ENCODE measurements at regions not wholly inside any gene's neighbourhood (a gene's known extent, or its start where the extent isn't known, plus 50 kb on each side); places are given as distances from the start of the nearest gene placed in this dataset.

DNA sequence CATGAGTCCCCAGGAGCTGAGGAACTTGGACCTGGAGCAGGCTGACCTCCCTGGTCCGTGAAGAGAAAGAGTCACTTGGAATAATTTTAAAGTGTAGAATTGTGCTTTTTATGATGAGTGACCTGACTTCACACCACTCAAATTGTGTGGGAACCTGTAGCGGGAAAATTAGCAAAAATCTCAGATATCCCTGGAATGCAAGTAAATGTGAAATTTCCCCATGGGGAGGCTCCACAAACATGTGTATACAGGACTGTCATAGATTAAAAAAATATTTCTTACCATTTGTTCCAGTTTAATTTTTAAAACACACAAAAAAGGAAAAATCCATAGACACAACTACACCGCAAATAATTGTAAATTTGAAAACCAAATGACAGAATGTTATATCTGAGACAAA is 1079.6 kb upstream of the PABPC4L start:
- no peaks in the 10 kb centered on the region for H3K36me3 Mint-ChIP-seq (ENCODE audit: low read depth)
- no peaks in the 10 kb centered on the region for H3K27me3 Mint-ChIP-seq (ENCODE audit: low read depth)
- H3K4me3 Mint-ChIP-seq = no peak overlapping the region
- ChIA-PET CTCF (no interaction called here), POLR2A (no interaction called here)
- ATAC-seq (no peak), DNase-seq (no peak)
- H3K27ac Mint-ChIP-seq = no peak overlapping the region
- H3K9me3 Mint-ChIP-seq (ENCODE audit: insufficient read depth) = no peaks in the 10 kb centered on the region
- H3K4me1 Mint-ChIP-seq (ENCODE audit: low read depth) = no peaks in the 10 kb centered on the region

GRCh38 chr4:135277980-135278315 is 1076.4 kb upstream of the PABPC4L start:
- no peak for DNase-seq
- ChIA-PET POLR2A (no interaction called here), CTCF (no interaction called here)
- Mint-ChIP-seq H3K9me3 (ENCODE audit: insufficient read depth) (no peaks in the 10 kb centered on the region), H3K4me1 (ENCODE audit: low read depth) (no peaks in the 10 kb centered on the region), H3K4me3 (no peak overlapping the region), H3K27ac (no peak overlapping the region), H3K27me3 (ENCODE audit: low read depth) (no peaks in the 10 kb centered on the region), H3K36me3 (ENCODE audit: low read depth) (no peaks in the 10 kb centered on the region)
- no peak for ATAC-seq

- Mint-ChIP-seq H3K4me3 (no peak overlapping the region), H3K27me3 (ENCODE audit: low read depth) (no peaks in the 10 kb centered on the region), H3K36me3 (ENCODE audit: low read depth) (no peaks in the 10 kb centered on the region), H3K27ac (no peak overlapping the region), H3K4me1 (ENCODE audit: low read depth) (no peaks in the 10 kb centered on the region), H3K9me3 (ENCODE audit: insufficient read depth) (no peaks in the 10 kb centered on the region)
- ChIA-PET POLR2A (no interaction called here), CTCF (no interaction called here)
- ATAC-seq = no peak
- no peak for DNase-seq
Observed at GRCh38 chr4:135277068-135277979, 1075.7 kb upstream of the PABPC4L start.

- Mint-ChIP-seq H3K27ac (no peak overlapping the region), H3K27me3 (ENCODE audit: low read depth) (no peaks in the 10 kb centered on the region), H3K4me1 (ENCODE audit: low read depth) (no peaks in the 10 kb centered on the region), H3K9me3 (ENCODE audit: insufficient read depth) (no peaks in the 10 kb centered on the region), H3K4me3 (no peak overlapping the region), H3K36me3 (ENCODE audit: low read depth) (no peaks in the 10 kb centered on the region)
- no peak for ATAC-seq
- POLR2A ChIA-PET = no interaction called here
- CTCF ChIA-PET = no interaction called here
- DNase-seq = no peak
Observed at GRCh38 chr4:135274416-135274815, 1072.8 kb upstream of the PABPC4L start.

DNA sequence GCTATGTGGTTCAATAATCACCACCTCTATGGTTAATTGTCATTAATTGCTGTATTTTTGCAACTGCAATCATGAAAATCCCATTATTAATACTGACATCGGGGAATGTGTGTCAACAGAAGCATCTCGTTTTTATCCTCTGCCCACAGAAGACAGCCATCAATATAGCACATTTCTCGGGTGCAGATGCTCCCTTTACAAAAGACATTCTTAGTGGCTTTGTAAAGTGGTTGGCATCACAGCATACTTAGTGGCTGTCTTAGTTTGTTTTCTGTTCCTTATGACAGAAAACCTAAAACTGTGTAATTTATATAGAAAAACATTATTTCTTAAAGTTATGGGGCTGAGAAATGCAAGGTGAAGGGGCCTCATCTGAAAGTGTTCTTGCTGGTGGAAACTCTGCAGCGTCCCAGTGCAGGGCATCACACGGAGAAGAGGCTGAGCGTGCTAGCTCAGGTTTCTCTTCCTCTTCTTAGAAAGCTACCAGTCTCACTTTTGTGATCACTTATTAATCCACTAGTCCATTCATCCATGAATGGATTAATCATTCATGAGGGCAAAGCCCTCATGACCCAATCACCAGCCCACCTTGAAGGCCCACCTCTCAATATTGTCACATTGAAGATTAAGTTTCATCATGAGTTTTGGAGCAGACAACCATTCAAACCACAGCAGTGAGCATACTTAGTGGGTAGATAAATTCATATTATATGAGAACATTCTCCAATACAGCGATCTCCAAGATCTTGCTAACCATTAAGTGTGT is 1067.7 kb upstream of the PABPC4L start:
- Mint-ChIP-seq H3K4me1 (ENCODE audit: low read depth) (no peaks in the 10 kb centered on the region), H3K36me3 (ENCODE audit: low read depth) (no peaks in the 10 kb centered on the region), H3K9me3 (ENCODE audit: insufficient read depth) (peaks cover 3% of the 10 kb centered on the region), H3K27me3 (ENCODE audit: low read depth) (no peaks in the 10 kb centered on the region), H3K4me3 (no peak overlapping the region), H3K27ac (no peak overlapping the region)
- DNase-seq (no peak), ATAC-seq (no peak)
- CTCF ChIA-PET = no interaction called here
- POLR2A ChIA-PET = no interaction called here

- no peak overlapping the region for H3K4me3 Mint-ChIP-seq
- H3K9me3 Mint-ChIP-seq (ENCODE audit: insufficient read depth) = peaks cover 3% of the 10 kb centered on the region
- H3K27me3 Mint-ChIP-seq (ENCODE audit: low read depth) = no peaks in the 10 kb centered on the region
- ATAC-seq (no peak), DNase-seq (no peak)
- H3K27ac Mint-ChIP-seq = no peak overlapping the region
- CTCF ChIA-PET = no interaction called here
- no peaks in the 10 kb centered on the region for H3K36me3 Mint-ChIP-seq (ENCODE audit: low read depth)
- no peaks in the 10 kb centered on the region for H3K4me1 Mint-ChIP-seq (ENCODE audit: low read depth)
- POLR2A ChIA-PET = no interaction called here
Observed at GRCh38 chr4:135268369-135268768, 1066.8 kb upstream of the PABPC4L start.

GRCh38 chr4:135267148-135267865 is 1065.7 kb upstream of the PABPC4L start:
- no peaks in the 10 kb centered on the region for H3K4me1 Mint-ChIP-seq (ENCODE audit: low read depth)
- no peak overlapping the region for H3K27ac Mint-ChIP-seq
- no peak for DNase-seq
- POLR2A ChIA-PET = no interaction called here
- no peaks in the 10 kb centered on the region for H3K27me3 Mint-ChIP-seq (ENCODE audit: low read depth)
- H3K9me3 Mint-ChIP-seq (ENCODE audit: insufficient read depth) = peaks cover 3% of the 10 kb centered on the region
- CTCF ChIA-PET = no interaction called here
- no peak for ATAC-seq
- no peaks in the 10 kb centered on the region for H3K36me3 Mint-ChIP-seq (ENCODE audit: low read depth)
- H3K4me3 Mint-ChIP-seq = no peak overlapping the region

GRCh38 chr4:135256111-135256510 is 1054.5 kb upstream of the PABPC4L start:
- no peak overlapping the region for H3K27ac Mint-ChIP-seq
- peaks cover under 1% of the 10 kb centered on the region for H3K9me3 Mint-ChIP-seq (ENCODE audit: insufficient read depth)
- H3K4me3 Mint-ChIP-seq = no peak overlapping the region
- no peaks in the 10 kb centered on the region for H3K27me3 Mint-ChIP-seq (ENCODE audit: low read depth)
- no peaks in the 10 kb centered on the region for H3K36me3 Mint-ChIP-seq (ENCODE audit: low read depth)
- ChIA-PET CTCF (no interaction called here), POLR2A (no interaction called here)
- no peak for DNase-seq
- ATAC-seq = no peak
- no peaks in the 10 kb centered on the region for H3K4me1 Mint-ChIP-seq (ENCODE audit: low read depth)

- DNase-seq = no peak
- no peak overlapping the region for H3K27ac Mint-ChIP-seq
- ChIA-PET CTCF (no interaction called here), POLR2A (no interaction called here)
- H3K4me1 Mint-ChIP-seq (ENCODE audit: low read depth) = no peaks in the 10 kb centered on the region
- H3K4me3 Mint-ChIP-seq = no peak overlapping the region
- no peak for ATAC-seq
- H3K36me3 Mint-ChIP-seq (ENCODE audit: low read depth) = no peaks in the 10 kb centered on the region
- no peaks in the 10 kb centered on the region for H3K27me3 Mint-ChIP-seq (ENCODE audit: low read depth)
- H3K9me3 Mint-ChIP-seq (ENCODE audit: insufficient read depth) = peaks cover 6% of the 10 kb centered on the region
Observed at GRCh38 chr4:135250040-135250439, 1048.5 kb upstream of the PABPC4L start.

DNA sequence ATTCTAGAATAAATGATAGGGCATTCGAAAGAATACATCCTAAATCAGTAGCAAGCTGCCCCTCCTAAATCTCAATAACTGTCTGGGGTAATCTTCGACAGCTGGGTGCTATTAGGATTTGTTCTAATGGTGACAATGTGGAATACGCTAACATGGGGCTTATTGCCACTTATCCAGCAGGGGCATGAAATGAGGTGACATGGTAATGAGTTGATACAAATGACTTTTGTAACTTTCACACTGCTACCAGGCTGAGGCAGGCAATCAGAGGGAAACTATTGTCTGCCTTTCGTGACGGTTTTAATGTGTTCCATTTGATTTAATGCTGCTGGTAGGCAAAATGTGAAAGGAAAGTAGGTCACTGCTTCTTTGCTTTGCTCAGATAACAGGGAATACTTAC is 1047.4 kb upstream of the PABPC4L start:
- ChIA-PET CTCF (no interaction called here), POLR2A (no interaction called here)
- peaks cover 6% of the 10 kb centered on the region for H3K9me3 Mint-ChIP-seq (ENCODE audit: insufficient read depth)
- H3K4me1 Mint-ChIP-seq (ENCODE audit: low read depth) = no peaks in the 10 kb centered on the region
- no peak overlapping the region for H3K4me3 Mint-ChIP-seq
- H3K27me3 Mint-ChIP-seq (ENCODE audit: low read depth) = no peaks in the 10 kb centered on the region
- no peak overlapping the region for H3K27ac Mint-ChIP-seq
- DNase-seq (no peak), ATAC-seq (no peak)
- H3K36me3 Mint-ChIP-seq (ENCODE audit: low read depth) = no peaks in the 10 kb centered on the region

- no peaks in the 10 kb centered on the region for H3K36me3 Mint-ChIP-seq (ENCODE audit: low read depth)
- no peak for ATAC-seq
- POLR2A ChIA-PET = no interaction called here
- H3K9me3 Mint-ChIP-seq (ENCODE audit: insufficient read depth) = no peaks in the 10 kb centered on the region
- no peaks in the 10 kb centered on the region for H3K4me1 Mint-ChIP-seq (ENCODE audit: low read depth)
- no peak overlapping the region for H3K4me3 Mint-ChIP-seq
- CTCF ChIA-PET = no interaction called here
- H3K27ac Mint-ChIP-seq = no peak overlapping the region
- DNase-seq = no peak
- no peaks in the 10 kb centered on the region for H3K27me3 Mint-ChIP-seq (ENCODE audit: low read depth)
Observed at GRCh38 chr4:135244696-135245095, 1043.1 kb upstream of the PABPC4L start.

DNA sequence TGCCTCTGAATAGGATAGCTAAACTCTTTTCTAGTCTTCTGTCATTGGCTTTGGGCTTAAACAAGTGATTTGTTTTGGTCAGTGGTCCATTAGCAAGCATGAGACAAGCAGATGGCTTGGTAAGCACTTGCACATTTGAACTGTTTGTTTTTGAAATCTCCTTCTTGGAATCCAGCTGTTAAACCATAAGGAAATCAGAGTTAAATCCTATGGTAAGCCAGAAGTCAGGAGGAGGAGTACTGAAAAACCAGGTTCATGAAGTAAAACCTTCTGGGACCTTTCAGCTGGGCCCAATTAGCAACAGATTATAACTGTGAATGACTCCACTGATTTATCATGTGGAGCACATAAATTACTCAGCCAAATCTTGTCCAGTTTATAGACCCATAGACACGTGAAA is 1042.5 kb upstream of the PABPC4L start:
- Mint-ChIP-seq H3K9me3 (ENCODE audit: insufficient read depth) (no peaks in the 10 kb centered on the region), H3K27ac (no peak overlapping the region), H3K4me1 (ENCODE audit: low read depth) (no peaks in the 10 kb centered on the region), H3K36me3 (ENCODE audit: low read depth) (no peaks in the 10 kb centered on the region), H3K27me3 (ENCODE audit: low read depth) (no peaks in the 10 kb centered on the region), H3K4me3 (no peak overlapping the region)
- ChIA-PET CTCF (no interaction called here), POLR2A (no interaction called here)
- DNase-seq (no peak), ATAC-seq (no peak)
